GM10266 (cell line): ENCODE measurements at regions not wholly inside any gene's neighbourhood (a gene's known extent, or its start where the extent isn't known, plus 50 kb on each side); places are given as distances from the start of the nearest gene placed in this dataset.

Experiments used
- DNase-seq: peaks from one replicate; pipeline ENCODE4 v3.0.0; 2012; ENCODE audit errors: extremely low spot score
- TF ChIP-seq, protein P1 (sequence below): IDR thresholded peaks from 2 replicates; pipeline ENCODE4 v1.5.1; 2012; ENCODE audit warnings: mild to moderate bottlenecking, low read depth; ENCODE audit not compliant: control insufficient read depth, insufficient read depth; ENCODE audit errors: missing control alignments

GRCh38 chr13:58583966-58584365 lies 952.4 kb downstream of the PCDH17 start:
- no peak for DNase-seq

DNA sequence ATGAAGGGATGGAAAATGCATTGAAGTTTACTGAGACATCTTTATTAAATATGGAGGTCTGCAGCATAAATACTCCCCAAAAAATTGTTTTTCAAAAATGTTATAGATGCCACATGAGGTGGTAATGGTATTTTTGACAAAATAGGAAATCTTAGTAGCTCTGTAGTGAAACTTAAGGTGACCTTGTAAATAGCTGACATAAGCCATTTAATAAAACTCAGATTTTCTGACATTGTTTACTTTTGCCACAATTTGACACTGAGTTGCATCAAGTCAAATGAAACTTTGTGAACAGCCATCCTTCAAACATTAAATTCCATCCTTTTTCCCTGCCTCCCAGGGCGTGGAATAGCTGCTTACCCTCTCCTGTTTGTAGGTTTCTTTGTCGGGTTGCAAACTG lies 953.1 kb downstream of the PCDH17 start:
- DNase-seq: no peak
- TF ChIP-seq, protein P1, sequence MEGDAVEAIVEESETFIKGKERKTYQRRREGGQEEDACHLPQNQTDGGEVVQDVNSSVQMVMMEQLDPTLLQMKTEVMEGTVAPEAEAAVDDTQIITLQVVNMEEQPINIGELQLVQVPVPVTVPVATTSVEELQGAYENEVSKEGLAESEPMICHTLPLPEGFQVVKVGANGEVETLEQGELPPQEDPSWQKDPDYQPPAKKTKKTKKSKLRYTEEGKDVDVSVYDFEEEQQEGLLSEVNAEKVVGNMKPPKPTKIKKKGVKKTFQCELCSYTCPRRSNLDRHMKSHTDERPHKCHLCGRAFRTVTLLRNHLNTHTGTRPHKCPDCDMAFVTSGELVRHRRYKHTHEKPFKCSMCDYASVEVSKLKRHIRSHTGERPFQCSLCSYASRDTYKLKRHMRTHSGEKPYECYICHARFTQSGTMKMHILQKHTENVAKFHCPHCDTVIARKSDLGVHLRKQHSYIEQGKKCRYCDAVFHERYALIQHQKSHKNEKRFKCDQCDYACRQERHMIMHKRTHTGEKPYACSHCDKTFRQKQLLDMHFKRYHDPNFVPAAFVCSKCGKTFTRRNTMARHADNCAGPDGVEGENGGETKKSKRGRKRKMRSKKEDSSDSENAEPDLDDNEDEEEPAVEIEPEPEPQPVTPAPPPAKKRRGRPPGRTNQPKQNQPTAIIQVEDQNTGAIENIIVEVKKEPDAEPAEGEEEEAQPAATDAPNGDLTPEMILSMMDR: no peak

More at GRCh38 chr13:58583966-58584365, 952.4 kb downstream of the PCDH17 start:
- TF ChIP-seq, protein P1: no peak

- DNase-seq: peak; percentile 16
- TF ChIP-seq, protein P1: no peak
These were observed 955.6 kb downstream of the PCDH17 start for GRCh38 chr13:58587183-58587582.

- DNase-seq: no peak
- TF ChIP-seq, protein P1: no peak
These were observed 960.5 kb downstream of the PCDH17 start for GRCh38 chr13:58592052-58592451.

DNA sequence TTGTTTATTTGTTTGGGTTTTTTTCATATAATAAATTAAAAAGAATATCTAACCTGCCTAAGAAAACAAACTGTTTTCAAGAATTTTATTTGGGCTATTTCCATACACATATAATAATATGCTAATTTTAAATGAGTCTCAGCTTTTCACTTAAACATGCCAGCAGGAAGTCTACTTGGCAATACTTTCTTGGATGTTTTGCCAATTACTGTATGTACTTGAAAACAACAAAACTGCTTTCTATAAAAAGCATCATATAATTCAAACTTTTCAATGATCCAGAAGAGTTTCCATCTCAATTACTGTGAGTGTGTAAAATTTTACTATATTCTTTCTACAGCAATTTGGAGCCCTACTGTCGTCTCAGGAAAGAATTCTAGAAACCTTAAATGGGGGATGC lies 961.2 kb downstream of the PCDH17 start:
- TF ChIP-seq, protein P1: no peak
- DNase-seq: no peak

DNA sequence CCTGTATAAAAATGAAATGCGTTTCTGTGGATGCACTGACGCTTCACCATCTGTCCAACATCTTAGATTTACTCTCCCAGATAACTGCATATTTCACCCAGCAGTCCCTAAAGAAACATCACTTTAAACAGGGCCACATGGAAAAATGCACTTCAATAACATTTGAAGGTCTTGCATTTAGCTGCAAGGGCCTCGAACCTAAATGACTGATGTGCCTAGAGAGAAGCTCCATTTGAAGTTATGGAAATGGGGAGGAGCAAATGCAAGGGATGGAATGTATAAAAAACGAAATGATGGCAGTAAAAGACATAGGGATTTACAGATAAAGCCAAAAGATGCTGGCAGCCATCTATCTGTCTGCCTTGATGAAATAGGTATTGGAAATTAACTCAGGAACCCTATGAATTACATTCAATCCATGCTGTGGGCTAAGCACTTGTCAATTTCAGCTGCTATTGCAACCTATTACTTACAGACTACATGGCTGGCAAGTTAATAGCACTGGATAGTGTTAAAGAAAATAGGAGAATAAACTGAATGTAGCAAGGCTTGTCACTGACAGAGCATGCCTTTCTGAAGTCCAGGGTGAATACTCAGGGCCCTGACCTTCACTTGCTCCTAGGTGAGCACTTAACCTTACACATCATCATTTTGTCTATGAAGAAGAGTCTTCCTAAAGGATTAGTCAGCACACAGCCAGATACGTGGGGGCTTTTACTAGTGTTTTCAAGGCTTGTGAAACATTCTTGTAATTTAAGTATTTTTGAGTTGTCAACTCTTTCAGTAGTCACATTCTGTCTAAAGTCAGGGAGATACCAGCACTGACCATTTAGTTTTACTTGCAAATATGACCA lies 963.4 kb downstream of the PCDH17 start:
- TF ChIP-seq, protein P1: no peak
- DNase-seq: no peak

DNA sequence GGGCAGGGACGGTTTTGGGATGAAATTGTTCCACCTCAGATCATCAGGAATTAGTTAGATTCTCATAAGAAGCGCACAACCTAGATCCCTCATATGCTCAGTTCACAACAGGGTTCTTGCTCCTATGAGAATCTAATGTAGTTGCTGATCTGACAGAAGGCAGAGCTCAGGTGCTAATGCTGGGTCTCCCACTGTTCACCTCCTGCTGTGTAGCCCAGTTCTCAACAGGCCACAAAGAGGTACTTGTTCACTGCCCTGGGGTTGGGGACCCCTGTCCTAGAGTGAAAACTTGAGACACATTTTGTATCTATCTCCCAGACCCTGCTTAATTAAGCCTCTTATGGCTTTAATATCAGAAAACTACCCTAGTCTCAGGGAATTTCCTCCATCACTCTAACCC lies 966.0 kb downstream of the PCDH17 start:
- TF ChIP-seq, protein P1: no peak
- no peak for DNase-seq
